ENCODE measurements at regions not wholly inside any gene's neighbourhood (a gene's known extent, or its start where the extent isn't known, plus 50 kb on each side); places are given as distances from the start of the nearest gene placed in this dataset.

- Mint-ChIP-seq H3K27ac (ENCODE audit: unreplicated experiment) (no peak overlapping the region), H3K27me3 (ENCODE audit: unreplicated experiment) (no peaks in the 10 kb centered on the region), H3K36me3 (ENCODE audit: unreplicated experiment) (no peaks in the 10 kb centered on the region), H3K4me1 (ENCODE audit: unreplicated experiment) (no peaks in the 10 kb centered on the region), H3K4me3 (ENCODE audit: unreplicated experiment) (no peak overlapping the region), H3K9me3 (ENCODE audit: unreplicated experiment) (peaks cover 10% of the 10 kb centered on the region)
- DNase-seq (ENCODE audit: extremely low spot score, unreplicated experiment) = no peak
- TF ChIP-seq CTCF (IDR thresholded peaks at IDR 0.05) = no peak
Measured at GRCh38 chr5:6900247-6901227, 187.3 kb downstream of the TENT4A start.

- Mint-ChIP-seq H3K27ac (ENCODE audit: unreplicated experiment) (no peak overlapping the region), H3K9me3 (ENCODE audit: unreplicated experiment) (peaks cover 12% of the 10 kb centered on the region), H3K36me3 (ENCODE audit: unreplicated experiment) (no peaks in the 10 kb centered on the region), H3K27me3 (ENCODE audit: unreplicated experiment) (no peaks in the 10 kb centered on the region), H3K4me3 (ENCODE audit: unreplicated experiment) (no peak overlapping the region), H3K4me1 (ENCODE audit: unreplicated experiment) (no peaks in the 10 kb centered on the region)
- no peak for TF ChIP-seq CTCF (IDR thresholded peaks at IDR 0.05)
- DNase-seq (ENCODE audit: extremely low spot score, unreplicated experiment) = no peak
Measured at GRCh38 chr5:6902094-6902493, 188.9 kb downstream of the TENT4A start.

GRCh38 chr5:6902597-6902996 is 189.4 kb downstream of the TENT4A start:
- Mint-ChIP-seq H3K36me3 (ENCODE audit: unreplicated experiment) (no peaks in the 10 kb centered on the region), H3K27me3 (ENCODE audit: unreplicated experiment) (no peaks in the 10 kb centered on the region), H3K4me3 (ENCODE audit: unreplicated experiment) (no peak overlapping the region), H3K9me3 (ENCODE audit: unreplicated experiment) (peaks cover 13% of the 10 kb centered on the region), H3K4me1 (ENCODE audit: unreplicated experiment) (no peaks in the 10 kb centered on the region), H3K27ac (ENCODE audit: unreplicated experiment) (no peak overlapping the region)
- TF ChIP-seq CTCF (IDR thresholded peaks at IDR 0.05) = no peak
- no peak for DNase-seq (ENCODE audit: extremely low spot score, unreplicated experiment)

- H3K27me3 Mint-ChIP-seq (ENCODE audit: unreplicated experiment) = no peaks in the 10 kb centered on the region
- H3K27ac Mint-ChIP-seq (ENCODE audit: unreplicated experiment) = no peak overlapping the region
- TF ChIP-seq CTCF (IDR thresholded peaks at IDR 0.05) = no peak
Measured at GRCh38 chr5:6903934-6904333, 190.7 kb downstream of the TENT4A start.

GRCh38 chr5:6904860-6905259 is 191.6 kb downstream of the TENT4A start:
- H3K9me3 Mint-ChIP-seq (ENCODE audit: unreplicated experiment) = peaks cover 14% of the 10 kb centered on the region
- no peaks in the 10 kb centered on the region for H3K36me3 Mint-ChIP-seq (ENCODE audit: unreplicated experiment)
- H3K4me1 Mint-ChIP-seq (ENCODE audit: unreplicated experiment) = no peaks in the 10 kb centered on the region
- H3K4me3 Mint-ChIP-seq (ENCODE audit: unreplicated experiment) = no peak overlapping the region
- H3K27me3 Mint-ChIP-seq (ENCODE audit: unreplicated experiment) = no peaks in the 10 kb centered on the region
- no peak overlapping the region for H3K27ac Mint-ChIP-seq (ENCODE audit: unreplicated experiment)
- no peak for DNase-seq (ENCODE audit: extremely low spot score, unreplicated experiment)
- no peak for TF ChIP-seq CTCF (IDR thresholded peaks at IDR 0.05)

More at GRCh38 chr5:6903934-6904333, 190.7 kb downstream of the TENT4A start:
- Mint-ChIP-seq H3K36me3 (ENCODE audit: unreplicated experiment) (no peaks in the 10 kb centered on the region), H3K4me3 (ENCODE audit: unreplicated experiment) (no peak overlapping the region), H3K4me1 (ENCODE audit: unreplicated experiment) (no peaks in the 10 kb centered on the region), H3K9me3 (ENCODE audit: unreplicated experiment) (peaks cover 14% of the 10 kb centered on the region)
- DNase-seq (ENCODE audit: extremely low spot score, unreplicated experiment) = no peak
